ENCODE measurements at regions not wholly inside any gene's neighbourhood (a gene's known extent, or its start where the extent isn't known, plus 50 kb on each side); places are given as distances from the start of the nearest gene placed in this dataset.

GRCh38 chr2:239487272-239487671 lies 86.5 kb upstream of the HDAC4 start:
- H3K36me3 ChIP-seq (ENCODE audit: low read depth, missing control alignments), result no peaks in the 10 kb centered on the region
- intact Hi-C loops (cut with DNase I; ENCODE audit: low total_unique reads), result no loop called here
- no peaks in the 10 kb centered on the region for H3K4me1 ChIP-seq
- H3K9me3 ChIP-seq, result no peaks in the 10 kb centered on the region
- WGBS, 2 donors, result 94 to 100% methylated on average over 6 to 11 of the region's 11 CpGs
- no peak overlapping the region for H3K27ac ChIP-seq
- no peaks in the 10 kb centered on the region for H3K27me3 ChIP-seq
- TF ChIP-seq CTCF (IDR thresholded peaks at IDR 0.05) (no peak), POLR2A (IDR thresholded peaks at IDR 0.05) (no peak)
- H3K4me3 ChIP-seq, result no peak overlapping the region
- no peak for DNase-seq

GRCh38 chr2:239485622-239486021 lies 84.8 kb upstream of the HDAC4 start:
- Histone ChIP-seq H3K27me3 (no peaks in the 10 kb centered on the region), H3K4me3 (no peak overlapping the region), H3K27ac (no peak overlapping the region), H3K4me1 (no peaks in the 10 kb centered on the region), H3K36me3 (ENCODE audit: low read depth, missing control alignments) (no peaks in the 10 kb centered on the region), H3K9me3 (no peaks in the 10 kb centered on the region)
- intact Hi-C loops (cut with DNase I; ENCODE audit: low total_unique reads), result no loop called here
- no peak for TF ChIP-seq POLR2A (IDR thresholded peaks at IDR 0.05)
- no peak for TF ChIP-seq CTCF (IDR thresholded peaks at IDR 0.05)
- WGBS, 2 donors, result 89 to 91% methylated on average over 3 of the region's 3 CpGs
- DNase-seq, result no peak

GRCh38 chr2:239484571-239485355 lies 83.9 kb upstream of the HDAC4 start:
- no peaks in the 10 kb centered on the region for H3K4me1 ChIP-seq
- intact Hi-C loops (cut with DNase I; ENCODE audit: low total_unique reads), result no loop called here
- no peaks in the 10 kb centered on the region for H3K9me3 ChIP-seq
- no peak overlapping the region for H3K4me3 ChIP-seq
- no peak for TF ChIP-seq POLR2A (IDR thresholded peaks at IDR 0.05)
- TF ChIP-seq CTCF (IDR thresholded peaks at IDR 0.05), result no peak
- no peaks in the 10 kb centered on the region for H3K27me3 ChIP-seq
- 83 to 94% methylated on average over 21 to 22 of the region's 22 CpGs for WGBS, 2 donors
- H3K27ac ChIP-seq, result no peak overlapping the region
- no peak for DNase-seq
- no peaks in the 10 kb centered on the region for H3K36me3 ChIP-seq (ENCODE audit: low read depth, missing control alignments)

GRCh38 chr2:239482778-239483712 lies 82.2 kb upstream of the HDAC4 start:
- intact Hi-C loops (cut with DNase I; ENCODE audit: low total_unique reads), result no loop called here
- H3K4me1 ChIP-seq, result no peaks in the 10 kb centered on the region
- H3K27me3 ChIP-seq, result no peaks in the 10 kb centered on the region
- no peaks in the 10 kb centered on the region for H3K9me3 ChIP-seq
- TF ChIP-seq POLR2A (IDR thresholded peaks at IDR 0.05) (no peak), CTCF (IDR thresholded peaks at IDR 0.05) (no peak)
- no peak overlapping the region for H3K4me3 ChIP-seq
- H3K36me3 ChIP-seq (ENCODE audit: low read depth, missing control alignments), result no peaks in the 10 kb centered on the region
- 36 to 48% methylated on average over 23 to 38 of the region's 38 CpGs for WGBS, 2 donors
- DNase-seq, result no peak
- no peak overlapping the region for H3K27ac ChIP-seq

Measured in testis (tissue), 2 donors.